ENCODE measurements at regions not wholly inside any gene's neighbourhood (a gene's known extent, or its start where the extent isn't known, plus 50 kb on each side); places are given as distances from the start of the nearest gene placed in this dataset.

- H3K36me3 ChIP-seq (replicated peaks in 1 of 2; ENCODE audit: control insufficient read depth in 1 of 2, insufficient read depth in 2 of 2, low read length in 1 of 2), result no peaks in the 10 kb centered on the region
- H3K27ac ChIP-seq (ENCODE audit: low read depth in 2 of 2, low read length in 1 of 2), result no peak overlapping the region
- no peaks in the 10 kb centered on the region for H4K20me1 ChIP-seq (ENCODE audit: insufficient read depth)
- H3K9me2 ChIP-seq, result no peaks in the 10 kb centered on the region
- no peaks in the 10 kb centered on the region; the same call in 1 of the 2 replicates for H3K27me3 ChIP-seq (ENCODE audit: insufficient read depth)
- no peaks in the 10 kb centered on the region for H3K4me1 ChIP-seq (ENCODE audit: control insufficient read depth in 1 of 2, insufficient read depth in 2 of 2, low read depth in 1 of 2, low read length in 1 of 2)
- no peak for TF ChIP-seq TEAD4 (IDR thresholded peaks at IDR 0.05; ENCODE audit: borderline replicate concordance, insufficient read depth)
- TF ChIP-seq USF2 (IDR thresholded peaks at IDR 0.05; ENCODE audit: borderline replicate concordance, low read depth, low read length), result no peak
- TF ChIP-seq RFX5 (IDR thresholded peaks at IDR 0.05; ENCODE audit: low read length), result no peak
- TF ChIP-seq MEF2A (IDR thresholded peaks at IDR 0.05; ENCODE audit: borderline replicate concordance, low read depth), result no peak
- TF ChIP-seq CTCF (IDR thresholded peaks at IDR 0.05), result no peak
- TF ChIP-seq SIN3A (IDR thresholded peaks at IDR 0.05; ENCODE audit: borderline replicate concordance, low read depth, low read length), result no peak
- TF ChIP-seq RXRA (IDR thresholded peaks at IDR 0.05; ENCODE audit: borderline replicate concordance, low read depth), result no peak
- TF ChIP-seq MXI1 (IDR thresholded peaks at IDR 0.05; ENCODE audit: low read depth, low read length), result no peak
- TF ChIP-seq USF1 (IDR thresholded peaks at IDR 0.05; ENCODE audit: borderline replicate concordance, low read depth), result no peak
- no peak for TF ChIP-seq RCOR1 (IDR thresholded peaks at IDR 0.05; ENCODE audit: low read length)
- TF ChIP-seq FOXM1 (IDR thresholded peaks at IDR 0.05; ENCODE audit: low read depth), result no peak
- no peak for TF ChIP-seq REST (IDR thresholded peaks at IDR 0.05; ENCODE audit: low read depth, low read length)
- TF ChIP-seq SMC3 (IDR thresholded peaks at IDR 0.05; ENCODE audit: low read depth, low read length), result no peak
- no peak for TF ChIP-seq ZBTB33 (IDR thresholded peaks at IDR 0.05; ENCODE audit: borderline replicate concordance, low read depth)
- TF ChIP-seq NFIC (IDR thresholded peaks at IDR 0.05; ENCODE audit: borderline replicate concordance), result no peak
- TF ChIP-seq ELF1 (IDR thresholded peaks at IDR 0.05), result no peak
- no peak for TF ChIP-seq MAX (IDR thresholded peaks at IDR 0.05; ENCODE audit: low read depth)
- TF ChIP-seq NRF1 (IDR thresholded peaks at IDR 0.05; ENCODE audit: low read depth, low read length), result no peak
- TF ChIP-seq CHD2 (IDR thresholded peaks at IDR 0.05; ENCODE audit: low read length, partially characterized antibody), result no peak
- H3K4me2 ChIP-seq, result no peak overlapping the region
- no peak overlapping the region; the same call in 1 of the 2 replicates for H2AFZ ChIP-seq (ENCODE audit: low read depth)
- no peaks in the 10 kb centered on the region for H3F3A ChIP-seq (replicated peaks; ENCODE audit: insufficient read depth)
- POLR2A ChIA-PET, result no interaction called here
- no peaks in the 10 kb centered on the region for H3K79me2 ChIP-seq (ENCODE audit: insufficient read depth)
- CTCF ChIA-PET, result interaction anchor here (1.7 kb wide), 1 partner anchor 144 kb away, joined by 7 read pairs; no protein-coding TSS in a partner anchor
- no peaks in the 10 kb centered on the region for H3K9me3 ChIP-seq
- H3K9ac ChIP-seq, result no peak overlapping the region
- no peak overlapping the region for H3K4me3 ChIP-seq (ENCODE audit: low read depth in 2 of 2, low read length in 1 of 2)
- 45% methylated on average over 4 of the region's 4 CpGs for WGBS (ENCODE audit: low lambda C conversion rate)
- DNase-seq, result no peak
These were observed 384.4 kb downstream of the LMO7 start for GRCh38 chr13:76020421-76020955.
